GM21619 (cell line): ENCODE measurements at regions not wholly inside any gene's neighbourhood (a gene's known extent, or its start where the extent isn't known, plus 50 kb on each side); places are given as distances from the start of the nearest gene placed in this dataset.

Experiments
- ATAC-seq: cut with Tn5 transposase; IDR thresholded peaks from one replicate; pipeline ENCODE4 v1.9.1; 2021; ENCODE audit not compliant: unreplicated experiment

- no peak for ATAC-seq
These were observed 2271.5 kb downstream of the PCDH7 start for GRCh38 chr4:32991663-32992062.

- ATAC-seq: no peak
These were observed 2275.1 kb downstream of the PCDH7 start for GRCh38 chr4:32994981-32995881.

DNA sequence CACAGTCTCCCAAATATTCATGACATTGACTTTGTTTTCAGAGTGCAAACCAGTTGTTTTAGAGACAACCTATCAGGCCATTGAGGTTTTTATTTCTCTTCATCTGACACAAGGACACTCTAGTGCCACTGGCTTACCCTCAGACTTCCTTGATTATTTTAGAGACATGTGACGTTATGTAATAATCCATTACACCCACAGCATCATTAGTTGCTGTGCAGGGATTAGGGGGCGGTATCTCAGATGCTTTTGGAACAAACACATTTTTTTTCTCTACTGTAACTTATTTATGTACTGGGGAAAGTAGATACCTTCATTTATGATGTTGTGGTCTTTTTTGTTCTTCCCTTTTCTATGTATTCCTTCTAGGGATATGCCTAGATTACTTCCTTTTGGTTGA, 2293.1 kb downstream of the PCDH7 start:
- ATAC-seq: no peak

DNA sequence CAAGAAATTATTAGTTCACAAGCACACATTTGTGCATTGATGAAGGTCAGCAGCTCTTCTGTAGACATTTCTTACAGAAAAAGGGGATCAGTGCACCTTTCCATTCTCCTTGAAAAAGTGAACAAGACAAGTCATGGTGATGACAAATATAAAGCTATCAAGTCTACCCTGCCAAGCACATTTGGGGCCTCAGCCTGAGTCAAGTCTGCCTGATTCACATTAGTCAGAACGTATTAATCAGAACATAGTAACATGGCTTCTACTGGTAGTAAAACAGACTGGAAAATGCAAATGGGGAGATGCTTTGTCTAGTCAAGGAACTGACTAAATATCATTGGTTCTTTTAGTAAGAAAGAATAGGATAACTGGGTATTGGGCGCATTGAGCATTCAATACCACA, 2305.1 kb downstream of the PCDH7 start:
- ATAC-seq: no peak

DNA sequence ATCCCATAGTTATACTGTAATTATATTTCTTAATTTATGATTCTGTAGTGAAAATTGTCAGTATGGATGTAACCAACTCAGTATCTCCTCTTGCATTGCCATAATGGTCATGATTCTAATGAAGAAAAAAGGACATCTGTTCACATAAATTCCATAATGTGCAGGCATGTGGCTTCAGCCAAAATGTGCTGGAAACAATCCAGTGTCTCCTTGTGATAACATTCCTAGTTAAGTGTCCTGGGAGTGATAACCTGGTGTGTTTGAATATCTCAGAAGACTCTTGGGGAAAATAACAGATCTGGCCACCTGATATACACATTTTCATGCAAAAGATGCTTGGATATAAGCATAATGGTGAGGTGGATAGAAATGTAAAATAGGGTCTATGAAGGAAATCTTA, 2309.8 kb downstream of the PCDH7 start:
- ATAC-seq: no peak

DNA sequence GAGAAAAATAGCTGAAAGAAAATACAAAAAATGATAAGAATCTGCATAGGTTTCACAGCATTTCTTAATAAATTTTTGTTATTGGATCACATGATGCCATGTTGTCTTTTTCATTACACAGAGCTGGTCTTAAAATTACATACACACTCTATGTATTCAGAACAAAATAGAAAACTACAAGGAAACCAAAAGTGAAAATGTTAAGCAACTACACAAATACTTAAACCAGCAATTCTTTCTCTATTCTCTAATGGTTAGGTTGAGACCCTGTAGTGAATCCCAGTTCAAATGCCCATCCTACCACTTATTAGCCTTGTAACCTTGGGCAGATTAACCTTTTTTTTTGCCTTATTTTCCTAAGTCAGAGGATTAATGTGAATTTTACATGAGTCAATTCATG, 2311.2 kb downstream of the PCDH7 start:
- ATAC-seq: no peak

DNA sequence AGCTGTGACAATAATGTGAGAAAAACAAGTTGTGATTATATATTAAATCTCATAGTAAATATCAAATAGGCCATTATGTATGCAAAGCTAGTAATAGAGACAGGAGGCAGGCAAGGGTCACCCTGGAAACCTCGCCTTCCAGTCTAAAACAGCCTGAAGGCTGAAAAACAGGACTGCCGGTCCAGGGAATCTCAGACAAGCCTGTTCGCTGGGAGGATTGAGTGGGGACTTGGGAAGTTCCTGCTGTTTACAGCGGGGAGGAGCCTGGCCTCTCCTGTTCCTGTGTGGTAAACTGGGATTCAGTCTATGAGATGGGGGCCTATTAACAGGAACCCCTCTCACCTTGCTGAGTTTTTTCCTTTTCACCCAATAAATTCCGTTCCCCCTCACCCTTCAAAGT, 2317.3 kb downstream of the PCDH7 start:
- ATAC-seq: no peak

GRCh38 chr4:33045334-33045733, 2325.2 kb downstream of the PCDH7 start:
- no peak for ATAC-seq

DNA sequence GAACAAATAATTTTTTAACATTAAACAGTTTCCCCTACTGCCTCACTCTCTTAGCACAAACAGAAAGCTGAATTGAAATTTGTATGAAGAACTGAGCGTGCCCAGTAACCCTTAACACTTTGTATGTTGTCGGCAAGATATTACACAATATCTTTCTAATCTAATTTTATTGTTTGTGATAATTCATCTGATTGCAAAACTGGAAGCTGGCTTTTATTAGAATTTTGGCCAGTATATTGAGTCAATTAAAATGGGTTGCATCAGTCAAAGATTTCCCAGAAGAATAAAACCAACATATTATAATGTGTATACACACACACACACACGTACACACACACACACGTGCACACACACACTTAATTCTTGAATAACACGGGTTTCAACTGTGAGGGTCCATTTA, 2332.1 kb downstream of the PCDH7 start:
- no peak for ATAC-seq

GRCh38 chr4:33054161-33054560, 2334.0 kb downstream of the PCDH7 start:
- ATAC-seq: no peak

GRCh38 chr4:33054656-33055196, 2334.6 kb downstream of the PCDH7 start:
- no peak for ATAC-seq

DNA sequence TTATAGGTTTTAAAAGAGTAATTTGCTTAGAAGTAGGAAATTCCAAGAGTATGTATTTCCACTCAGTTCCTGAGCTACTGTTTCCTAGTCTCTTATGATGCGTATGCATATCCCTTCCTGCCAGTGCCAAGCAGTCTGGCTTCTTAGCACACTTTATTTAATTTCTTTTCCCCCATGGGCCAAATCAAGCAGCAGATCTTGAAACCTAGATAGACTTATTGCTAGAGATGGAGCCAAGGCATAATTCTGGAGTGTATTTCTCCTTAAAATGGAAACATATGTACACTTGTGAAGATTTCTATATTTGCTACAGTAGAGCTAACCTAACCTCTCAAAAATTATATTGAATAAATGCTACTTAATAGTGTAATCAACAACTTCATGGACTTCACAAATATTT, 2337.6 kb downstream of the PCDH7 start:
- ATAC-seq: no peak

DNA sequence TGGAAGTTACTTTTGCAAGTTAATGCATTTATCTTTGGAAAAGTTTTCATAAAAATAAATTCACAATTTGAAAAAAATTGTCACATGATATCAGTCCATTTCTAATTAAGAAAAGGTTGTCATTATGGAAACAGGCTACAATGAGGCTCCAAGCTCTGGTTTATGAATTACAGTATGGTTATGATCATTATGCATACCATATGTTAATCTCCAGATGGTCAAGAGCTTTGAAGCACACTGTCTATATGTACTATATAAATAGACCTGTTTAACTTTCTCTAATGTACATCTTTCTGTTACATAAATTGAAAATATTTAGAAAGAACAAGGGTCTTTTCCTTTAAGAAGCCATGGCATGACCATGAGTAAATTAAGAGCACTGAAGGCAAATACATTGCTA, 2338.8 kb downstream of the PCDH7 start:
- ATAC-seq: no peak

DNA sequence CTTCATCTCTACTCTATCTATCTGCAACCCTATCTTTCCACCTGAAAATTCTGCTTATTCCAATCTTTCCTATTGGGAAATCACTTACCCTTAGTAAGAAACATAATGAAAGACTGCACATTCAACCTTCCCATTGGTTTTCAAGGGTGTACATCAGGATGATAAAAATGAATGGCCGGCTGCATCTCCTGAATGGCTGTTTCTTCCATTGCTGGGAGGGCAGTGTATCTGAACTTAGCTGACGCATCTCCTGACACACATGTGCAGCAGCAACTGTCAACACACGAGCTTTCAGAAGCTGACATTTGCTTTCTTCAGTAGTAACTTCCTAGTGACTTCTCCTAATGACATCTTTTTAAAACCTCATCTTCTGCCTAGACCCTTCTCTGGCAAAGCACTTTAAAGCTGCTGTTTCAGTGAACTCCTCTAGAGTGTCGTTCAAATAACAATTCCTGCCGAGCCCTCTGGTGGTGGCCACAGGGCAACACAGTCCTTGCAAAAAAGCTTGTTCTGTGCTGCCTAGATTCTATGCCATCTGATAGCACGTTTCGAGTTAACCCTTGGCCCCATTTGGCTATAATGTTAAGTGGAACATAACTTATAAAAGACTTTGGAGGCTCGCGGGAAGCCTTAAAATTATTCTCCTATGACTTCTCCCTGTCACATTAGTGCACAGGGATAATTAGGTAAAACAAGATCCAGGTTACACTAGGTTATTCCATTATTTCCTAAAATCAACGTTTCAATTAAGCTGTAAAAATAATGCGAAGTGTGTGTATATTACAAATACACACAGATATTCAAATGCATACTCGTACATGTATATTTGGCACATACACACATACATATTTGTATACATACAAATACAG, 2340.7 kb downstream of the PCDH7 start:
- no peak for ATAC-seq

DNA sequence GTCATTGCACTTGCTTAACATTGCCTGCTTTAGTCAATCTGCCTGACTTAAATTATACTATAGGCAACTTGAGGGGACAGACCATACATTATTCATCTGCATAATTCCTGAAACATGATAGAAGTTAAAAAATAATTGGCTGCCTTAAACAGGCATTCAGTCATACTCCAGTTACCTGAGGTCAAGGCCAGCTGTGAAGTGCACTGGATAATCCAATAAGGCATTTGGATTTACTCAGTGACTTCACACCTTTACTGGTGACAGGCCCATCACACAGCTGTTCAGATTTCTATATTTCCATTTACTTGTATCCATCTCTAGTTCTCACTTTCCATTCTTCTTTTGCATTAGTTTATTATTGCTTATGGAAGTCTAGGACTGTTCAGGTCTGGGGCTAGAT, 2341.6 kb downstream of the PCDH7 start:
- no peak for ATAC-seq

- ATAC-seq: no peak
These were observed 2342.1 kb downstream of the PCDH7 start for GRCh38 chr4:33062155-33062806.

- no peak for ATAC-seq
These were observed 2343.1 kb downstream of the PCDH7 start for GRCh38 chr4:33063241-33063640.

DNA sequence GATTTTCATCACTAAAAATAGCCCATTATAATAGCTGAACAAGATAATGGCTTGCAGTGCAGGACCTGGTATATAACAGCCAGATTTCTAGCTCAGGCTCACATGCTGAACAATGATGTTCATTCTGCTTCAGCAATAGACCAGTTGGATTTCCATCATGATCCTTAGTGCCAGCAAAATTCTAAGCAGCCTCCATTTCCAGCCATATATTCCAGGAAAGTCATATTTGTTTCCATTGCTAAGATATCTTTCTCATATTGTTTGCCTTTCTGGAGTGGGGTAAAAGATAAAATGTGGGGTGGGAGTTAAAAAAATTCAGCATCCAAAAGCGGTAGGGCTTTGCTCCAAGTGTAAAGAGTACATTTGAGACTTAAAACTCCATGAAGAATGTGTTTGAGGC, 2344.1 kb downstream of the PCDH7 start:
- no peak for ATAC-seq

DNA sequence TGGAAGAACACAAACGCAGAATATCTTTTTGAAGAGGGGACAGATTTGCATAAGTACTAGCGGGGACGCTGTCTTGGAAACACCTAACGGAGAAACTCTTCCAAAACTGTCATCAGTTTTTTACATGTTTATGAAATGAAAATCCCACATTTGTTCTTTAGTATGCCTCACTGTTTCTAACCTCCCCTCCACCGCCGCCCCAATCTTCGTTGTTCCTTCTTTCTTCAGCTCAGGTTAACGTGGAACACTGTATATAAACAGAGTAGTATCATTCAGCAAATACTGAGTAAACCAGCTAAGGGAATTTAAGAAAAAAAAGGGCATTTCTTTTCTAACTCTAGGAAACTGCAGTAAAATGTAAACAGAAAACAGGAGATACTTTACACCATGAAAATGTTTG, 2345.6 kb downstream of the PCDH7 start:
- ATAC-seq: no peak

- no peak for ATAC-seq
These were observed 2347.1 kb downstream of the PCDH7 start for GRCh38 chr4:33067221-33067620.

GRCh38 chr4:33068539-33068938, 2348.4 kb downstream of the PCDH7 start:
- ATAC-seq: no peak
